ENCODE measurements at regions not wholly inside any gene's neighbourhood (a gene's known extent, or its start where the extent isn't known, plus 50 kb on each side); places are given as distances from the start of the nearest gene placed in this dataset.

DNA sequence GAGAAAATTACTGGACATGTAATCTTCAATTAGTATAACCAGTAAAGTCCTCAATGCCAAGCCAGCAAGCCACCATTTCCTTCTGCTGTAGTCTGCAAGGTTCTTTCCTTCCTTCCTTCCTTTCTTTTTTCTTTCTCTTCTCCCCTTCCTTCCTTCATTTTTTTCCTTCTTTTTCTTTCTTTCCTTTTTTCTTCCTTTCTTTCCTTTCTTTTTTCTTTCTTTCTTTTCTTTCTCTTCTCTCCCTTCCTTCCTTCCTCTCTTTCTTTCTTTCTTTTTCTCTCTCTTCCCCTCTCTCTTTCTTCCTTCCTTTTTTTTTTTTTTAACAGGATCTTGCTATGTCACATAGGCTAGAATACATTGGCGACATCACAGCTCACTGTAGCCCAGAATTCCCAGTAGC is 369.8 kb downstream of the SEMA3D start:
- TF ChIP-seq SIN3A (IDR thresholded peaks at IDR 0.05; ENCODE audit: borderline replicate concordance, insufficient read depth, low read length) (no peak), FOXP2 (optimal IDR thresholded peaks at IDR 0.05; ENCODE audit: borderline replicate concordance, extremely low read depth, extremely low read length, insufficient read depth) (no peak)
- TF ChIP-seq, protein P1, sequence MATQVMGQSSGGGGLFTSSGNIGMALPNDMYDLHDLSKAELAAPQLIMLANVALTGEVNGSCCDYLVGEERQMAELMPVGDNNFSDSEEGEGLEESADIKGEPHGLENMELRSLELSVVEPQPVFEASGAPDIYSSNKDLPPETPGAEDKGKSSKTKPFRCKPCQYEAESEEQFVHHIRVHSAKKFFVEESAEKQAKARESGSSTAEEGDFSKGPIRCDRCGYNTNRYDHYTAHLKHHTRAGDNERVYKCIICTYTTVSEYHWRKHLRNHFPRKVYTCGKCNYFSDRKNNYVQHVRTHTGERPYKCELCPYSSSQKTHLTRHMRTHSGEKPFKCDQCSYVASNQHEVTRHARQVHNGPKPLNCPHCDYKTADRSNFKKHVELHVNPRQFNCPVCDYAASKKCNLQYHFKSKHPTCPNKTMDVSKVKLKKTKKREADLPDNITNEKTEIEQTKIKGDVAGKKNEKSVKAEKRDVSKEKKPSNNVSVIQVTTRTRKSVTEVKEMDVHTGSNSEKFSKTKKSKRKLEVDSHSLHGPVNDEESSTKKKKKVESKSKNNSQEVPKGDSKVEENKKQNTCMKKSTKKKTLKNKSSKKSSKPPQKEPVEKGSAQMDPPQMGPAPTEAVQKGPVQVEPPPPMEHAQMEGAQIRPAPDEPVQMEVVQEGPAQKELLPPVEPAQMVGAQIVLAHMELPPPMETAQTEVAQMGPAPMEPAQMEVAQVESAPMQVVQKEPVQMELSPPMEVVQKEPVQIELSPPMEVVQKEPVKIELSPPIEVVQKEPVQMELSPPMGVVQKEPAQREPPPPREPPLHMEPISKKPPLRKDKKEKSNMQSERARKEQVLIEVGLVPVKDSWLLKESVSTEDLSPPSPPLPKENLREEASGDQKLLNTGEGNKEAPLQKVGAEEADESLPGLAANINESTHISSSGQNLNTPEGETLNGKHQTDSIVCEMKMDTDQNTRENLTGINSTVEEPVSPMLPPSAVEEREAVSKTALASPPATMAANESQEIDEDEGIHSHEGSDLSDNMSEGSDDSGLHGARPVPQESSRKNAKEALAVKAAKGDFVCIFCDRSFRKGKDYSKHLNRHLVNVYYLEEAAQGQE (IDR thresholded peaks at IDR 0.05; ENCODE audit: insufficient read depth in 1 of 2, low read depth in 2 of 2, low read length in 2 of 2), result no peak

DNA sequence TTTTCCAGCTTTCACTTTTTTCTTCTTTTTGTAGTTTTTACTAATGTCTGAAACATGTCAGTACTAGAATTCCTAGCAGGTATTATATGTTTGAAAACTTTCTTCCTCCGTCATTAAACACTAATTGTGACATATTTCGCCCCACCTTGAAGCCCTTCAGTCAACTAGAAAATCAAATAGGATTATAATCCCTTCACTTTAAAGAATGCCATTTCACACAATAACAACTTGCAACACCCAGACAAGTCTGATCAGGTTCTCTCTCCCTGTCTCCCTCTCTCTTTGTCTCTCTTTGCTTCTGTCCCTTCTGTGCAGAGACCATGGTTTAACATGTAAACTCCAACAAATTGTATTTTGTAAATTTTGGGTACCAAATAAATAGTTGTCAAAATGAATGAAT is 373.5 kb downstream of the SEMA3D start:
- TF ChIP-seq FOXP2 (optimal IDR thresholded peaks at IDR 0.05; ENCODE audit: borderline replicate concordance, extremely low read depth, extremely low read length, insufficient read depth) (no peak), TAF1 (IDR thresholded peaks at IDR 0.05; ENCODE audit: borderline replicate concordance, insufficient read depth, low read length) (no peak), SIN3A (IDR thresholded peaks at IDR 0.05; ENCODE audit: borderline replicate concordance, insufficient read depth, low read length) (no peak), POLR2AphosphoS5 (IDR thresholded peaks at IDR 0.05; ENCODE audit: low read depth, low read length) (no peak)
- TF ChIP-seq, protein P1 (IDR thresholded peaks at IDR 0.05; ENCODE audit: insufficient read depth in 1 of 2, low read depth in 2 of 2, low read length in 2 of 2), result no peak

DNA sequence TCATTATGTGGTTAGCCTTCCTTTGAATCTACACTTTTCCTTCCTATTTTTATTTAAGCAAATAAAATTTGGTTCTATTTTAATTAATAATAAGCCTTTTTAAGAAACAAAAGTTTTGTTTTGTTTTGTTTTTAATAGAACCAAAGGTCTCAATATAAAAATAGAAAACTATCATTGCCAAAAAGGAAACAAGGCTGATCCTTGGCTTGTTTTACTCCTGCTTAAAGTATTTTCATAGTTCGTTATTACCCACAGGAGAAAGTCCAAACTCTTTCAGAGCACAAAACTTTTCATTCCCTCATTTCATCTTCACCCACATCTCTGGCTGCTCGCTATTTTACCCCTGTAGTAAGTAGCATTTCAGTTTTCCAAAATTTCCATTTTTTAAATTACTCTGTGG is 374.8 kb downstream of the SEMA3D start:
- TF ChIP-seq SIN3A (IDR thresholded peaks at IDR 0.05; ENCODE audit: borderline replicate concordance, insufficient read depth, low read length), result no peak
- TF ChIP-seq POLR2AphosphoS5 (IDR thresholded peaks at IDR 0.05; ENCODE audit: low read depth, low read length), result no peak
- TF ChIP-seq, protein P1 (IDR thresholded peaks at IDR 0.05; ENCODE audit: insufficient read depth in 1 of 2, low read depth in 2 of 2, low read length in 2 of 2), result no peak
- no peak for TF ChIP-seq FOXP2 (optimal IDR thresholded peaks at IDR 0.05; ENCODE audit: borderline replicate concordance, extremely low read depth, extremely low read length, insufficient read depth)

DNA sequence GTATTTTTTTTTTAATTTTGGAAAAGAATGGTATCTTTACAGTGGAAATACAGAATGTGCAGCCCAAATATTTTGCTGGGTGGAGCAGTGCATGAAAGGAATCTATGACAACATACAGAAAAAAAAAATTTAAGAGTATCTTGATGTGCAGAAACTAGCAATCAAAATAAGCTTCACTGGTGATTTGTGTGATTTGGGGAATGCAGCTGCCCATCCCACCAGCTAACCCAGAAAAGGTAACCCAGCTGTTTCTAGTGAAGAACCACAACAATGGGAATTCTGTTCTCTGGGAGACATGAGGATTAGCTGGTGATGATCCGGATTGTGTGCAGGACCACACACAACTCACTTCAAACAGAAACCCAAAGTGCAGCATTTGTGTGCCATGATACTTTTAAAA is 375.5 kb downstream of the SEMA3D start:
- no peak for TF ChIP-seq FOXP2 (optimal IDR thresholded peaks at IDR 0.05; ENCODE audit: borderline replicate concordance, extremely low read depth, extremely low read length, insufficient read depth)
- TF ChIP-seq, protein P1 (IDR thresholded peaks at IDR 0.05; ENCODE audit: insufficient read depth in 1 of 2, low read depth in 2 of 2, low read length in 2 of 2), result no peak
- TF ChIP-seq TAF1 (IDR thresholded peaks at IDR 0.05; ENCODE audit: borderline replicate concordance, insufficient read depth, low read length), result no peak
- TF ChIP-seq POLR2AphosphoS5 (IDR thresholded peaks at IDR 0.05; ENCODE audit: low read depth, low read length), result no peak
- no peak for TF ChIP-seq SIN3A (IDR thresholded peaks at IDR 0.05; ENCODE audit: borderline replicate concordance, insufficient read depth, low read length)

DNA sequence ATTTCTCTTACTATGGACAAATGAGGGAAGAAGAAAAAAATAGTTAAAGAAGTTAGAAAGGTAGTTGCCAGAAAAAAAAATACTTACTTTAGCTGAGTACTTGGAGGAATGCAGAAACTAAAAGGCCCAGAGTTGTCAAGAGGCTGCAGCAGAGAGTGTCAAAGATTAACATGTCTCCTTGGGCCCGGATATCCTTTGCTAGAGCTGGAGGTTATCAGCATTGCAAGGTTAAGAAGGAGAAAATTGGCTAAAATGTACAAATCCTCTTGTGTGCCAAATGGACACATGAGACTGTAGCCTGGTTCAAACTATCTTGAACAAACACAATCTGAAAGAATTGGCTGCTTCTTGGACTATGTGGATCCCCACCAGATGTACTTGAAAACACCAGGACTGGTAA is 377.0 kb downstream of the SEMA3D start:
- TF ChIP-seq FOXP2 (optimal IDR thresholded peaks at IDR 0.05; ENCODE audit: borderline replicate concordance, extremely low read depth, extremely low read length, insufficient read depth), result no peak
- no peak for TF ChIP-seq SIN3A (IDR thresholded peaks at IDR 0.05; ENCODE audit: borderline replicate concordance, insufficient read depth, low read length)
- TF ChIP-seq POLR2AphosphoS5 (IDR thresholded peaks at IDR 0.05; ENCODE audit: low read depth, low read length), result no peak
- TF ChIP-seq, protein P1 (IDR thresholded peaks at IDR 0.05; ENCODE audit: insufficient read depth in 1 of 2, low read depth in 2 of 2, low read length in 2 of 2), result no peak
- TF ChIP-seq TAF1 (IDR thresholded peaks at IDR 0.05; ENCODE audit: borderline replicate concordance, insufficient read depth, low read length), result no peak

Data from PFSK-1 (cell line).